ENCODE measurements at regions not wholly inside any gene's neighbourhood (a gene's known extent, or its start where the extent isn't known, plus 50 kb on each side); places are given as distances from the start of the nearest gene placed in this dataset.

- TF ChIP-seq CTCF (IDR thresholded peaks at IDR 0.05; ENCODE audit: control extremely low read depth in 1 of 3, insufficient read depth in 1 of 3, low read depth in 1 of 3, low read length in 3 of 3) (no peak), SP2 (IDR thresholded peaks at IDR 0.05; ENCODE audit: low read length) (no peak), RAD21 (IDR thresholded peaks at IDR 0.05 in 1 of 2, conservative IDR thresholded peaks at IDR 0.05 in 1 of 2; ENCODE audit: low read depth in 2 of 2, low read length in 2 of 2) (no peak), POLR2AphosphoS5 (IDR thresholded peaks at IDR 0.05; ENCODE audit: low read depth, low read length) (no peak), POLR2A (IDR thresholded peaks at IDR 0.05; ENCODE audit: control extremely low read depth in 1 of 2, low read depth in 2 of 2, low read length in 2 of 2) (no peak), MAFK (IDR thresholded peaks at IDR 0.05; ENCODE audit: low read depth, low read length) (no peak), CHD1 (IDR thresholded peaks at IDR 0.05; ENCODE audit: low read depth, low read length) (no peak)
These were observed 288.4 kb upstream of the TSHZ2 start for GRCh38 chr20:52683761-52684160.

Measured in H1 (cell line).